Immature natural killer cell (primary cell): ENCODE measurements at regions not wholly inside any gene's neighbourhood (a gene's known extent, or its start where the extent isn't known, plus 50 kb on each side); places are given as distances from the start of the nearest gene placed in this dataset.

Source experiments
- DNase-seq, 3 donors: peaks; one replicate each; pipeline ENCODE4 v3.0.0; 2022; ENCODE audit warnings: mixed read lengths in 1 of 3
- H3K27ac Mint-ChIP-seq, 6 donors: one replicate each; pipeline ENCODE4 v1.8.0; 2020; ENCODE audit warnings: mixed read lengths in 6 of 6, mild to moderate bottlenecking in 5 of 6, inconsistent platforms in 4 of 6, moderate library complexity in 3 of 6
- H3K27me3 Mint-ChIP-seq, 3 donors: one replicate each; pipeline ENCODE4 v1.8.0; 2020 to 2021; ENCODE audit warnings: low read depth in 3 of 3, mild to moderate bottlenecking in 3 of 3, mixed read lengths in 3 of 3, moderate library complexity in 3 of 3, inconsistent platforms in 1 of 3
- H3K36me3 Mint-ChIP-seq, 3 donors: one replicate each; pipeline ENCODE4 v1.8.0; 2020; ENCODE audit warnings: mixed read lengths in 3 of 3, inconsistent platforms in 2 of 3, mild to moderate bottlenecking in 2 of 3
- H3K4me1 Mint-ChIP-seq, 2 donors: one replicate each; pipeline ENCODE4 v1.8.0; 2020; ENCODE audit warnings: inconsistent platforms in 2 of 2, mild to moderate bottlenecking in 2 of 2, mixed read lengths in 2 of 2, moderate library complexity in 1 of 2
- H3K4me3 Mint-ChIP-seq, 5 donors: one replicate each; pipeline ENCODE4 v1.8.0; 2020; ENCODE audit warnings: mild to moderate bottlenecking in 5 of 5, mixed read lengths in 5 of 5, inconsistent platforms in 3 of 5, moderate library complexity in 3 of 5
- H3K9me3 Mint-ChIP-seq, 6 donors: one replicate each; pipeline ENCODE4 v1.8.0; 2020; ENCODE audit warnings: mild to moderate bottlenecking in 6 of 6, mixed read lengths in 6 of 6, inconsistent platforms in 4 of 6, moderate library complexity in 3 of 6

DNA sequence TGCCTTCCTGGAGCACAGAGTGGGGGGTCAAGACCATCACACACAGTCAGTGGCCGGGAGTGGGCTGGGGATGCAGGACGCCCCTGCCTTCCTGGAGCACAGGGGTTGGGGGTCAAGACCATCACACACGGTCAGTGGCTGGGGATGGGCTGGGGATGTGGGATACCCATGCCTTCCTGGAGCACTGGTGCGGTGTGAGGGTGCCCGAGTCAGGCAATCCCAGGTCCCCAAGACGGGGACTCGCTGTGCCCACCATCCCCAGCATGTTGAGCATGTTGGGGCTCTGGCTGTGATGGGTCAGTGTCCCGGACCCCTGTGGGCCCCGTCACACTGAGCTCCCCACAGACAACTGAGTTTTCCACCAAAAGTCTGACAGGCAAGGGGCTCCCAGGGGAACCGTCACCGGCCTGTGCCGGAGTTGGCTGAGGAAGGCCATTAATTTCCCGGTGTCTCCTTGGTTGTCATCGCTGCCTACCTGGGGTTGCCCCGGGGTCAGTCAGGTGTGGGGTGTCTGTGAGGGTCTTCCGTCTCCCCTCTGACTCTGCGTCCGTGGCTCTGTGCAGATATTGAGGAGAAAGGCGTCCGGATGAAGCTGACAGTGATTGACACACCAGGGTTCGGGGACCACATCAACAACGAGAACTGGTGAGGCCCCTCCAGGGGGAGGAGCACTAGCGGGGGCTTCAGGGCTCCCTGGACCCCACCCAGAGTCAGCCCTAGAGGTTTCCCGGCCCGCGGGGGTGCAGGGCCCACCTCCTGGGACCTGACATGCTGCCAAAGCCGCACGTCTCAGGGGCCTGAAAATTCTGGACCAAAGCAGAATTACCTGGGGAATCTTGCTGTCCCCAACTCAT, 347.1 kb downstream of the SEC14L1 start:
- H3K27me3 Mint-ChIP-seq = peaks cover 4 to 21% (median 8%) of the 10 kb centered on the region in 3 donors
- H3K36me3 Mint-ChIP-seq = peaks cover 5 to 10% (median 5%) of the 10 kb centered on the region in 3 donors
- DNase-seq = no peak
- no peak overlapping the region for H3K27ac Mint-ChIP-seq
- no peaks in the 10 kb centered on the region for H3K9me3 Mint-ChIP-seq
- no peak overlapping the region for H3K4me3 Mint-ChIP-seq
- H3K4me1 Mint-ChIP-seq = peaks cover 8 to 17% of the 10 kb centered on the region in 2 donors

DNA sequence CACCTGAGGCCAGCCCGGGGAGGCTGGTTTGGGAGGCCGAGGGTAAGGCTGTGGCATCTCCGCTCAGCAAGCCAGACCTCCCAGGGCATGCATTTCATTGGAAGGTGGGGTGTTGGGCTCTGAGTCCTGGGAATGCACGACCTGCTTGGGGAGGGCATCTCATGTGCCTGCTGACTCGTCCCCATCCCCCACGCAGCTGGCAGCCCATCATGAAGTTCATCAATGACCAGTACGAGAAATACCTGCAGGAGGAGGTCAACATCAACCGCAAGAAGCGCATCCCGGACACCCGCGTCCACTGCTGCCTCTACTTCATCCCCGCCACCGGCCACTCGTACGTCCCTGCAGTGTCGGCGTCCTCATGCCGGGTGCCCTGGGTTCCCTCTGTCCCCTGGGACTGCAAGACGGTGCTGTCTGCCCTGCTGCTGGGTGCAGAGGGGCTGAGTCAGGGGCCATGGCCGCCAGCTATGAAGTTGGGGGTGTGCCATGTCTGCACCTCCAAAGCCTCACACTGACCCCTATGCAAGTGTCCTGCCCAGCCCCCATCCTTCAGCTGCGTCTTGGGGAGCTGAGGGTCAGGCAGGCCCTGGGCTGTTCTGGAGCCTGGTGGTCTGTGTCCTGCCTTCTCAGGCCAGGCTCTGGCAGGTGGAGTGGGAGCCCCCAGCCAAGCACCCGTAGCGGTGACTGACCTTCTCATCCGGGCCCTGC, 347.9 kb downstream of the SEC14L1 start:
- Mint-ChIP-seq H3K27me3 (peaks cover 0 to 17% (median 8%) of the 10 kb centered on the region in 3 donors), H3K9me3 (no peaks in the 10 kb centered on the region), H3K4me3 (no peak overlapping the region), H3K4me1 (peaks cover 8 to 15% of the 10 kb centered on the region in 2 donors), H3K36me3 (peaks cover 5 to 10% (median 9%) of the 10 kb centered on the region in 3 donors), H3K27ac (no peak overlapping the region)
- DNase-seq = no peak

DNA sequence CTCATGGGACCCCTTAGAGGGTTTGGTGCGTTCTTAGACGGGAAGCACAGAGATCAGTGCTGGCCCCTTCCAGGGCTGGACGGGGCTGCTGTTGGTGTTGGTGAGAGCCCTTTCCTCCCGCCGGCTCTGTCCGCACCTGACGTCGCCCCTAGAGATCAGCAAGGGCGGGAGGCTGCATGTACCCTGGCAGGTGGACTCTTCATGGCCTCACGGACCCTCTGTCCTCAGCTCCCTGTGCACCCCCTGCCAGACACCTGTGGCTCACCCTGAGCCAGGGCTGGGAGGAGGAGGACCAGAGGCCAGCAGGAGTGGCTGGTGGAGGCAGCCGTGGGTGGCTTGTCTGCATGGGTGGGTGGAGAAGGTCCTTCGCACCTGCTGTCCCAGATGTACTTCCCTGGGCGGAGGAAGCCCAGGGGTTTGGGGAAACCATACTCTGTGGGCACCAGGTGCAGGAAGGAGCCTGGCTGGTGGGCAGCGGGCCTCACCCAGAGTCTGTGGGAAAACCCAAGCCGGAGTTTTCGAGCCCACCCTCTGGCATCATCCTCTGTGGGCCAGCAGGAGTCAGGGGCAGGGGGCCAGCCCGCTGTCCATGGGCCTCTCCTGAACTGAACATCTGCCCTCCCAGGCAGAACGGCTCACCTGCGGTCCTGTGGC, 348.6 kb downstream of the SEC14L1 start:
- Mint-ChIP-seq H3K27me3 (peaks cover 0 to 17% (median 8%) of the 10 kb centered on the region in 3 donors), H3K4me1 (peaks cover 15 to 20% of the 10 kb centered on the region in 2 donors), H3K4me3 (no peak overlapping the region), H3K27ac (no peak overlapping the region), H3K36me3 (peaks cover 5 to 11% (median 10%) of the 10 kb centered on the region in 3 donors), H3K9me3 (no peaks in the 10 kb centered on the region)
- no peak for DNase-seq

DNA sequence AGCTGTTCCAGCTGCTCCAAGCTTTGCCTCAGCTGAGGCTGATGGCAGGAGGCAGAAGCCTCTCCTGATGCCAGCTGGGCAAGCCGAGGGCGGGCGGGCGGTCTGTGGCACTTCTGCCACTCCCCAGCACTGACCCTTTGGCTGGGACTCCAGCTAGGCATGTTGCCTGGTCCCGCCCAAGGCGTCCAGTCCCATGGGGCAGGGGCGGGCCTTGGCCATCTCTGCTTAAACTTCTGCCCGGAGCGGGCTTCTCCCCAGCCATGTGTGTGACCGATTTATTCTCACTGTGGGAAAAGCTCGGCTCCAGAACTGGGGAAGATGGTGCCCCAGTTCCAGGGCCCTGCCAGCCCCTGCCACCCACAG, 349.1 kb downstream of the SEC14L1 start:
- Mint-ChIP-seq H3K27ac (no peak overlapping the region), H3K4me1 (peaks cover 20 to 23% of the 10 kb centered on the region in 2 donors), H3K4me3 (no peak overlapping the region), H3K36me3 (peaks cover 6 to 12% (median 10%) of the 10 kb centered on the region in 3 donors), H3K9me3 (no peaks in the 10 kb centered on the region), H3K27me3 (peaks cover under 1 to 17% (median 9%) of the 10 kb centered on the region in 3 donors)
- DNase-seq = no peak

- H3K9me3 Mint-ChIP-seq = no peaks in the 10 kb centered on the region
- no peak for DNase-seq
- no peak overlapping the region for H3K4me3 Mint-ChIP-seq
- H3K4me1 Mint-ChIP-seq = peaks cover 27 to 30% of the 10 kb centered on the region in 2 donors
- H3K27me3 Mint-ChIP-seq = peaks cover 2 to 20% (median 10%) of the 10 kb centered on the region in 3 donors
- H3K36me3 Mint-ChIP-seq = peaks cover 10 to 17% (median 13%) of the 10 kb centered on the region in 3 donors
- peak overlapping the region in 1 of 6 donors; percentile 46 for H3K27ac Mint-ChIP-seq
These were observed 349.8 kb downstream of the SEC14L1 start for GRCh38 chr17:77490361-77491183.

DNA sequence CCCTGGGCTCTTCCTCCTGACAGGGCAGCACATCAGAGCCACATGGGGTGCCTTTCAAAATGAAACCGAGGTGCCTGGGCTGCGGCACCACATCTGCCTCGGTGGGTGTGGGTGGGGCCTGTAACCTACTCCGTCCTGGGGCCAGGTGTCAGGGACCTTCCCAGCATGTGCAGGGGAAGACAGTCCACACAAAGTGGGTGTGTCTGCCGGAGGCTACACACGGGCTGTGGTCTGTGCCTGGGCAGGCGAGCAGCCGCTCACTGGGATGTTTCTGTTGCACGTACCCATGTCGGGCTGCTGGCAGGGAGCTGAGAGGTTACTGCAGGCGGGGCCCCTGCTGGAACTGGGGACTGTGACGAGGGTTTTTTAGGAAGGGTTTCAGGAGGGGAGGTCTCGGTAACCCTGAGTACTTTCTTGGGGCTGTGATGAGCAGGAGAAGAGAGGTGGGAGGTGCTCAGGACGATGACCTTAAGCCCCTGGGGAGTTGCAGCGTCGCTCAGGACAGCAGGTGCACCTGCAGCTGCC, 351.2 kb downstream of the SEC14L1 start:
- Mint-ChIP-seq H3K9me3 (no peaks in the 10 kb centered on the region), H3K4me1 (peaks cover 19 to 21% of the 10 kb centered on the region in 2 donors), H3K27ac (peak overlapping the region in 2 of 6 donors; percentile 12 to 67), H3K27me3 (peaks cover 2 to 12% (median 4%) of the 10 kb centered on the region in 3 donors), H3K4me3 (no peak overlapping the region), H3K36me3 (peaks cover 5 to 11% (median 8%) of the 10 kb centered on the region in 3 donors)
- DNase-seq = no peak

GRCh38 chr17:77492446-77493237, 351.9 kb downstream of the SEC14L1 start:
- Mint-ChIP-seq H3K36me3 (peaks cover 5 to 11% (median 8%) of the 10 kb centered on the region in 3 donors), H3K27me3 (peaks cover 2 to 10% (median 4%) of the 10 kb centered on the region in 3 donors), H3K4me1 (peaks cover 19 to 21% of the 10 kb centered on the region in 2 donors), H3K27ac (peak overlapping the region in 2 of 6 donors; percentile 45 to 67), H3K4me3 (no peak overlapping the region), H3K9me3 (no peaks in the 10 kb centered on the region)
- DNase-seq = no peak

DNA sequence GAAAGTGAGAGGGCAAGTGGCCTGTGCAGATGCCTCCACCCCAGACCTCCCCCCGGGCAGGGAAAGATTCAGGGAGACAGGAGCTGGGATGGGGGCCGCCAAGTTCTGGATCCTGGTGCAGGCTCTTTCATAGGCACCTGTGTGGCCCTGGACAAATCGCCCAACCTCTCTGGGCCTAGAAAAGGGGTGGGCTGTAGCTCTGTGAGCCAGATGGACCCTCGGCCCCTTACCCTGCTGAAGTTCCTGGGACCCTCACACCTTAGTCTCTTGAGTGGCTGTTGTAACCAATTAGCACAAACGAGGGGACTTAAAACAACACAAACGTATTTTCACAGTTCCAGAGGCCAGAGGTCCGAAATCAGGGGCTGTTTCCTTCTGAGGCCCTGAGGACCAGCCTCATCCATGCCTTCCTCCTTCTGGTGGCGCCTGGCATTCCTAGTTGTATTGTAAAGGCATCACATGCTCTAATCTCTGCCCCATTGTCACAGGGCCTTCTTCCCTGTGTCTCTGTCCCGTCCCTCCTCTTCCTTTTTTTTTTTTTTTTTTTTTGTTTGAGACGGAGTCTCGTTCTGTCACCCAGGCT, 352.6 kb downstream of the SEC14L1 start:
- peak overlapping the region in 2 of 6 donors; percentile 30 to 45 for H3K27ac Mint-ChIP-seq
- no peak overlapping the region for H3K4me3 Mint-ChIP-seq
- H3K4me1 Mint-ChIP-seq = peaks cover 19% of the 10 kb centered on the region in 2 donors
- no peaks in the 10 kb centered on the region for H3K9me3 Mint-ChIP-seq
- no peak for DNase-seq
- peaks cover 5 to 11% (median 8%) of the 10 kb centered on the region in 3 donors for H3K36me3 Mint-ChIP-seq
- H3K27me3 Mint-ChIP-seq = peaks cover 2 to 10% (median 4%) of the 10 kb centered on the region in 3 donors

- H3K27me3 Mint-ChIP-seq = peaks cover 2 to 9% (median 4%) of the 10 kb centered on the region in 3 donors
- no peak overlapping the region for H3K4me3 Mint-ChIP-seq
- DNase-seq = no peak
- H3K27ac Mint-ChIP-seq = peak overlapping the region in 2 of 6 donors; percentile 5 to 66
- peaks cover 5 to 11% (median 8%) of the 10 kb centered on the region in 3 donors for H3K36me3 Mint-ChIP-seq
- peaks cover 19% of the 10 kb centered on the region in 2 donors for H3K4me1 Mint-ChIP-seq
- H3K9me3 Mint-ChIP-seq = no peaks in the 10 kb centered on the region
These were observed 353.3 kb downstream of the SEC14L1 start for GRCh38 chr17:77493901-77494663.

DNA sequence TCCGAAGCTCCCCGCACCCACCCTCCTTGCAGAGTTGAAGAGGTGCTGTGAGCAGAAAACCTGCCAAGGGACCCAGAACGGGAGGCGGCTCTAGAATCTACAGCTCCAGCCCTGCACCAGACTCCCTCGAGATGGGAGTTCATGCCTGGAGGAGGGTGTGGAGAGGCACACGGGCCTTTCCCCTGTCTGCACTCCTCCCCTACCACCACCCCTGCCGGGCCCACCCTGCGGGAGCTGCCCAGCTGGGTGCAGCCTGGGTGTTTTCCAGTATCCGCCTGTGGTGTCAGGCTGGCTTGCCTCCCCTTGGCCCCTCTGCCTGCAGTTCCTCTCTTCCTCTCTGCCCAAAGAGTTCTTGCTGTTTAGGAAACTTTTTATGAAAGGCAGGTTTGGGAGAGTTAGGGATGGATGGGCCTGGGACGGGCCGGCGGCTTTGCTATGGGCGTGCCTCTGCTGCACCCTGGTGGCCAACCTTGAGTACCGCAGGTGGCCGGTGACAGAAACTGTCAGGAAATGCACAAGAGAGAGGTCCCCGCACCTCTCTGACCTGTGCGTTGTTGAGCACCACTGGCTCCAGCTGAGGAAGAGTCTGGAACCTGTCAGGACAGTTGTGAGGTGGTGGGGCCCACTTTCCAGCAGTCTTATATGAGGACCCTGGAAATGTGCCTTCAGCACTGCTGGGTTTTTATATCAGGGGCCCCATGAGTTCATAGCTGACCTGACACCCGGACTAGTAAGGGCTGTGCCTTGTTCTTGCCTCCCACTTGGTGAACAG, 354.1 kb downstream of the SEC14L1 start:
- Mint-ChIP-seq H3K4me3 (peak overlapping the region in 2 of 5 donors; percentile 7 to 52), H3K9me3 (no peaks in the 10 kb centered on the region), H3K27me3 (peaks cover 2 to 11% (median 4%) of the 10 kb centered on the region in 3 donors), H3K36me3 (peaks cover 5 to 17% (median 8%) of the 10 kb centered on the region in 3 donors), H3K27ac (peak overlapping the region; percentile 46 to 88 (median 78)), H3K4me1 (peaks cover 19% of the 10 kb centered on the region in 2 donors)
- DNase-seq = peak; percentile 71 to 75 (median 73)

- no peak for DNase-seq
- no peaks in the 10 kb centered on the region for H3K9me3 Mint-ChIP-seq
- H3K4me1 Mint-ChIP-seq = peaks cover 19% of the 10 kb centered on the region in 2 donors
- peaks cover 5 to 17% (median 8%) of the 10 kb centered on the region in 3 donors for H3K36me3 Mint-ChIP-seq
- peaks cover 2 to 13% (median 3%) of the 10 kb centered on the region in 3 donors for H3K27me3 Mint-ChIP-seq
- no peak overlapping the region for H3K4me3 Mint-ChIP-seq
- H3K27ac Mint-ChIP-seq = peak overlapping the region in 4 of 6 donors; percentile 46 to 88 (median 66)
These were observed 354.8 kb downstream of the SEC14L1 start for GRCh38 chr17:77495575-77495974.
